SK-N-SH treated with all-trans-retinoic acid at 6 μM for 48 hours (cell line): ENCODE measurements at regions not wholly inside any gene's neighbourhood (a gene's known extent, or its start where the extent isn't known, plus 50 kb on each side); places are given as distances from the start of the nearest gene placed in this dataset.

Experiments
- ATAC-seq: fragments of 200-7000 bp; cut with Tn5 transposase; 3 replicates; pipeline ENCODE4 v1.9.1; 2020; ENCODE audit warnings: mild to moderate bottlenecking, moderate library complexity
- ARNTL ChIP-seq: fragments of 450-650 bp; formaldehyde crosslinking; IDR thresholded peaks from 2 replicates; pipeline ENCODE4 v1.5.0; 2020; ENCODE audit warnings: low read depth, mild to moderate bottlenecking, moderate library complexity, borderline replicate concordance
- BACH2 ChIP-seq: fragments of 250-450 bp; sonication (Bioruptor Pico); IDR thresholded peaks from 2 replicates; pipeline ENCODE4 v1.9.0; 2021; ENCODE audit warnings: mild to moderate bottlenecking, borderline replicate concordance
- CSDC2 ChIP-seq: fragments of 250-450 bp; sonication (Bioruptor Pico); IDR thresholded peaks from 2 replicates; pipeline ENCODE4 v1.5.0; 2020; ENCODE audit warnings: mild to moderate bottlenecking, moderate library complexity
- ESRRG ChIP-seq: fragments of 250-450 bp; sonication (Bioruptor Pico); IDR thresholded peaks from 2 replicates; pipeline ENCODE4 v1.6.1; 2021; ENCODE audit warnings: mild to moderate bottlenecking
- GLIS3 ChIP-seq: fragments of 250-450 bp; sonication (Bioruptor Pico); IDR thresholded peaks from 2 replicates; pipeline ENCODE4 v1.5.0; 2020; ENCODE audit warnings: mild to moderate bottlenecking, moderate library complexity
- ISL1 ChIP-seq: fragments of 250-450 bp; sonication (Bioruptor Pico); IDR thresholded peaks from 2 replicates; pipeline ENCODE4 v2.1.2; 2022; ENCODE audit warnings: mild to moderate bottlenecking, moderate library complexity
- OSR1 ChIP-seq: fragments of 250-450 bp; sonication (Bioruptor Pico); IDR thresholded peaks from 2 replicates; pipeline ENCODE4 v1.8.0; 2022; ENCODE audit warnings: moderate library complexity, mild to moderate bottlenecking, inconsistent platforms
- PPARA ChIP-seq: fragments of 250-450 bp; sonication (Bioruptor Pico); IDR thresholded peaks from 2 replicates; pipeline ENCODE4 v1.5.0; 2020; ENCODE audit warnings: mild to moderate bottlenecking, borderline replicate concordance
- RARB ChIP-seq: fragments of 250-450 bp; sonication (Bioruptor Pico); IDR thresholded peaks from 2 replicates; pipeline ENCODE4 v1.8.0; 2021; ENCODE audit warnings: mild to moderate bottlenecking, moderate library complexity
- SNAI2 ChIP-seq: fragments of 250-450 bp; sonication (Bioruptor Pico); IDR thresholded peaks from 2 replicates; pipeline ENCODE4 v1.5.0; 2020; ENCODE audit warnings: mild to moderate bottlenecking, moderate library complexity
- TCF4 ChIP-seq: fragments of 250-450 bp; sonication (Bioruptor Pico); IDR thresholded peaks from 2 replicates; pipeline ENCODE4 v1.8.0; 2021; ENCODE audit warnings: mild to moderate bottlenecking, moderate library complexity, borderline replicate concordance
- TOX ChIP-seq: fragments of 250-450 bp; sonication (Bioruptor Pico); IDR thresholded peaks from 2 replicates; pipeline ENCODE4 v1.8.0; 2021; ENCODE audit warnings: mild to moderate bottlenecking, moderate library complexity, borderline replicate concordance
- ZC3H10 ChIP-seq: fragments of 250-450 bp; sonication (Bioruptor Pico); IDR thresholded peaks from 2 replicates; pipeline ENCODE4 v1.5.1; 2021; ENCODE audit warnings: mild to moderate bottlenecking, moderate library complexity
- ZFP3 ChIP-seq: fragments of 250-450 bp; sonication (Bioruptor Pico); IDR thresholded peaks from 2 replicates; pipeline ENCODE4 v1.5.0; 2020; ENCODE audit warnings: mild to moderate bottlenecking, moderate library complexity
- ZFP30 ChIP-seq: fragments of 450-650 bp; formaldehyde crosslinking; IDR thresholded peaks from 2 replicates; pipeline ENCODE4 v1.5.0; 2022; ENCODE audit warnings: mild to moderate bottlenecking, moderate library complexity
- ZNF70 ChIP-seq: fragments of 450-650 bp; formaldehyde crosslinking; IDR thresholded peaks from 2 replicates; pipeline ENCODE4 v1.5.0; 2020; ENCODE audit warnings: mild to moderate bottlenecking, moderate library complexity
- ZNF8 ChIP-seq: fragments of 450-650 bp; formaldehyde crosslinking; IDR thresholded peaks from 2 replicates; pipeline ENCODE4 v1.5.0; 2020; ENCODE audit warnings: mild to moderate bottlenecking, moderate library complexity
- TF ChIP-seq, protein P1 (sequence below): fragments of 250-450 bp; sonication (Bioruptor Pico); IDR thresholded peaks from 2 replicates; pipeline ENCODE4 v1.5.1; 2020; ENCODE audit warnings: low read depth, mild to moderate bottlenecking, moderate library complexity
- TF ChIP-seq, protein P2 (sequence below): fragments of 250-450 bp; sonication (Bioruptor Pico); IDR thresholded peaks from 2 replicates; pipeline ENCODE4 v1.5.0; 2020; ENCODE audit warnings: mild to moderate bottlenecking, moderate library complexity
- TF ChIP-seq, protein P3 (sequence below): fragments of 250-450 bp; sonication (Bioruptor Pico); IDR thresholded peaks from 2 replicates; pipeline ENCODE4 v1.8.0; 2020; ENCODE audit warnings: mild to moderate bottlenecking, moderate library complexity, borderline replicate concordance
- TF ChIP-seq, protein P4 (sequence below): fragments of 250-450 bp; sonication (Bioruptor Pico); IDR thresholded peaks from 2 replicates; pipeline ENCODE4 v1.5.1; 2021; ENCODE audit warnings: mild to moderate bottlenecking, moderate library complexity
- TF ChIP-seq, protein P5 (sequence below): fragments of 250-450 bp; sonication (Bioruptor Pico); IDR thresholded peaks from 2 replicates; pipeline ENCODE4 v1.8.0; 2021; ENCODE audit warnings: low read depth, mild to moderate bottlenecking, moderate library complexity, borderline replicate concordance

DNA sequence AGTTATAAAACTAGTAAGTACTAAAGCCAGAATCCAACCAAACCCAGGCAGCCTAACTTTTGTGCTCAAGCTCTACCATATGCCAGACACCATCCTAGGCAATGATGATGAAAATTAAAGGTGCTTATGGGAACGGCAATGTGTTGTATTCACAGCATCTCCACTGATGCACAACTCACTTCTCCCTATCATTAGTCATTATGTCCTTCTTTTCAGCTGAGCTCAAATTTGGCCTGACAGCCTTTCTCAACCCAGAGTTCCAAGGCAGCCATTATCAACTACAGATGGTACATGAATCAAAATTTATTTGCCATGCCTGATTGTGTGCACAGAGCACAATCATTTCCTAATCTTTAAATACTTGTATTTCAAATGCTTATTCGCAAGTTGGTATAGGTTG, 121.6 kb upstream of the TNPO1 start:
- TF ChIP-seq BACH2 (CRISPR knock-in tag) (no peak), RARB (CRISPR knock-in tag) (no peak), TOX (CRISPR knock-in tag) (no peak)
- TF ChIP-seq, all 23 proteins: peak for 0
- no peak for ATAC-seq

DNA sequence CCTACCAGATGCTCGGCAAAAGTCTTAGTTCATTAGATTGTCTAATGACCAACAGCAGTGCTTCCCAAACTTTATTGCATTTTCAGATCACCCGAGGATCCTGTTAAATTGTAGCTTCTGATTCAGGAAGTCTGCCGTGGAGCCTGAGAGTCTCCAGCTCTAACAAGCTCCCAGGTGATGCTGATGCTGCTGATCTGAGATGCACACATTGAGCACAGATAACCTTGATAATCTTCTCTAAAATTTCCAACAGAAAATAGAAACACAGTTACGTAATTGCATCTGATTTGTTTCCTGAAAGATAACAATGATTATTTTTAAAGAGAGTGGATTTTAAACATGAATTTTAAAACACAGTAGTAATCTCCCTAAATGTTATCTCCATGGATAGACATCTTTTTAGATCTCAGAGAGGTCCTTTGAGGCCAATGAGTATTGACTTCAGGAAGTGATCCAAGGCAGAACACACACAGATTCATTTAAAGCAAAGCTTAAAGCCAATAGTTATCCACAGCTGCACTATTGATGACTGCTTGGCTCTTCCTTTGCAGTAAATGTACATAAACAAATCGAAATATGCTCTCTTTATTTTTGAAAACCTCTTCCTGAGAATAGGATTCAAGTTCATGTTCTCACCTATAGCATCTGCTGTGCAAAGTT, 122.8 kb upstream of the TNPO1 start:
- no peak for ATAC-seq
- TF ChIP-seq, protein P1, sequence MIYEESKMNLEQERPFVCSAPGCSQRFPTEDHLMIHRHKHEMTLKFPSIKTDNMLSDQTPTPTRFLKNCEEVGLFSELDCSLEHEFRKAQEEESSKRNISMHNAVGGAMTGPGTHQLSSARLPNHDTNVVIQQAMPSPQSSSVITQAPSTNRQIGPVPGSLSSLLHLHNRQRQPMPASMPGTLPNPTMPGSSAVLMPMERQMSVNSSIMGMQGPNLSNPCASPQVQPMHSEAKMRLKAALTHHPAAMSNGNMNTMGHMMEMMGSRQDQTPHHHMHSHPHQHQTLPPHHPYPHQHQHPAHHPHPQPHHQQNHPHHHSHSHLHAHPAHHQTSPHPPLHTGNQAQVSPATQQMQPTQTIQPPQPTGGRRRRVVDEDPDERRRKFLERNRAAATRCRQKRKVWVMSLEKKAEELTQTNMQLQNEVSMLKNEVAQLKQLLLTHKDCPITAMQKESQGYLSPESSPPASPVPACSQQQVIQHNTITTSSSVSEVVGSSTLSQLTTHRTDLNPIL (CRISPR knock-in tag) = no peak
- TF ChIP-seq ARNTL (CRISPR knock-in tag) (no peak), TOX (CRISPR knock-in tag) (no peak), PPARA (CRISPR knock-in tag) (no peak), ZFP30 (no peak), ZFP3 (no peak), ZNF8 (CRISPR knock-in tag) (no peak), CSDC2 (CRISPR knock-in tag) (no peak), ZNF70 (CRISPR knock-in tag) (no peak), ESRRG (no peak), ISL1 (CRISPR knock-in tag) (no peak), BACH2 (CRISPR knock-in tag) (no peak), OSR1 (CRISPR knock-in tag) (no peak), SNAI2 (CRISPR knock-in tag) (no peak), TCF4 (CRISPR knock-in tag) (no peak)
- TF ChIP-seq, protein P2, sequence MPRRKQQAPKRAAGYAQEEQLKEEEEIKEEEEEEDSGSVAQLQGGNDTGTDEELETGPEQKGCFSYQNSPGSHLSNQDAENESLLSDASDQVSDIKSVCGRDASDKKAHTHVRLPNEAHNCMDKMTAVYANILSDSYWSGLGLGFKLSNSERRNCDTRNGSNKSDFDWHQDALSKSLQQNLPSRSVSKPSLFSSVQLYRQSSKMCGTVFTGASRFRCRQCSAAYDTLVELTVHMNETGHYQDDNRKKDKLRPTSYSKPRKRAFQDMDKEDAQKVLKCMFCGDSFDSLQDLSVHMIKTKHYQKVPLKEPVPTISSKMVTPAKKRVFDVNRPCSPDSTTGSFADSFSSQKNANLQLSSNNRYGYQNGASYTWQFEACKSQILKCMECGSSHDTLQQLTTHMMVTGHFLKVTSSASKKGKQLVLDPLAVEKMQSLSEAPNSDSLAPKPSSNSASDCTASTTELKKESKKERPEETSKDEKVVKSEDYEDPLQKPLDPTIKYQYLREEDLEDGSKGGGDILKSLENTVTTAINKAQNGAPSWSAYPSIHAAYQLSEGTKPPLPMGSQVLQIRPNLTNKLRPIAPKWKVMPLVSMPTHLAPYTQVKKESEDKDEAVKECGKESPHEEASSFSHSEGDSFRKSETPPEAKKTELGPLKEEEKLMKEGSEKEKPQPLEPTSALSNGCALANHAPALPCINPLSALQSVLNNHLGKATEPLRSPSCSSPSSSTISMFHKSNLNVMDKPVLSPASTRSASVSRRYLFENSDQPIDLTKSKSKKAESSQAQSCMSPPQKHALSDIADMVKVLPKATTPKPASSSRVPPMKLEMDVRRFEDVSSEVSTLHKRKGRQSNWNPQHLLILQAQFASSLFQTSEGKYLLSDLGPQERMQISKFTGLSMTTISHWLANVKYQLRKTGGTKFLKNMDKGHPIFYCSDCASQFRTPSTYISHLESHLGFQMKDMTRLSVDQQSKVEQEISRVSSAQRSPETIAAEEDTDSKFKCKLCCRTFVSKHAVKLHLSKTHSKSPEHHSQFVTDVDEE = no peak
- TF ChIP-seq, protein P3, sequence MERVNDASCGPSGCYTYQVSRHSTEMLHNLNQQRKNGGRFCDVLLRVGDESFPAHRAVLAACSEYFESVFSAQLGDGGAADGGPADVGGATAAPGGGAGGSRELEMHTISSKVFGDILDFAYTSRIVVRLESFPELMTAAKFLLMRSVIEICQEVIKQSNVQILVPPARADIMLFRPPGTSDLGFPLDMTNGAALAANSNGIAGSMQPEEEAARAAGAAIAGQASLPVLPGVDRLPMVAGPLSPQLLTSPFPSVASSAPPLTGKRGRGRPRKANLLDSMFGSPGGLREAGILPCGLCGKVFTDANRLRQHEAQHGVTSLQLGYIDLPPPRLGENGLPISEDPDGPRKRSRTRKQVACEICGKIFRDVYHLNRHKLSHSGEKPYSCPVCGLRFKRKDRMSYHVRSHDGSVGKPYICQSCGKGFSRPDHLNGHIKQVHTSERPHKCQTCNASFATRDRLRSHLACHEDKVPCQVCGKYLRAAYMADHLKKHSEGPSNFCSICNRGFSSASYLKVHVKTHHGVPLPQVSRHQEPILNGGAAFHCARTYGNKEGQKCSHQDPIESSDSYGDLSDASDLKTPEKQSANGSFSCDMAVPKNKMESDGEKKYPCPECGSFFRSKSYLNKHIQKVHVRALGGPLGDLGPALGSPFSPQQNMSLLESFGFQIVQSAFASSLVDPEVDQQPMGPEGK = no peak
- TF ChIP-seq, protein P4, sequence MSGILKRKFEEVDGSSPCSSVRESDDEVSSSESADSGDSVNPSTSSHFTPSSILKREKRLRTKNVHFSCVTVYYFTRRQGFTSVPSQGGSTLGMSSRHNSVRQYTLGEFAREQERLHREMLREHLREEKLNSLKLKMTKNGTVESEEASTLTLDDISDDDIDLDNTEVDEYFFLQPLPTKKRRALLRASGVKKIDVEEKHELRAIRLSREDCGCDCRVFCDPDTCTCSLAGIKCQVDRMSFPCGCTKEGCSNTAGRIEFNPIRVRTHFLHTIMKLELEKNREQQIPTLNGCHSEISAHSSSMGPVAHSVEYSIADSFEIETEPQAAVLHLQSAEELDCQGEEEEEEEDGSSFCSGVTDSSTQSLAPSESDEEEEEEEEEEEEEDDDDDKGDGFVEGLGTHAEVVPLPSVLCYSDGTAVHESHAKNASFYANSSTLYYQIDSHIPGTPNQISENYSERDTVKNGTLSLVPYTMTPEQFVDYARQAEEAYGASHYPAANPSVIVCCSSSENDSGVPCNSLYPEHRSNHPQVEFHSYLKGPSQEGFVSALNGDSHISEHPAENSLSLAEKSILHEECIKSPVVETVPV = no peak
- TF ChIP-seq, protein P5, sequence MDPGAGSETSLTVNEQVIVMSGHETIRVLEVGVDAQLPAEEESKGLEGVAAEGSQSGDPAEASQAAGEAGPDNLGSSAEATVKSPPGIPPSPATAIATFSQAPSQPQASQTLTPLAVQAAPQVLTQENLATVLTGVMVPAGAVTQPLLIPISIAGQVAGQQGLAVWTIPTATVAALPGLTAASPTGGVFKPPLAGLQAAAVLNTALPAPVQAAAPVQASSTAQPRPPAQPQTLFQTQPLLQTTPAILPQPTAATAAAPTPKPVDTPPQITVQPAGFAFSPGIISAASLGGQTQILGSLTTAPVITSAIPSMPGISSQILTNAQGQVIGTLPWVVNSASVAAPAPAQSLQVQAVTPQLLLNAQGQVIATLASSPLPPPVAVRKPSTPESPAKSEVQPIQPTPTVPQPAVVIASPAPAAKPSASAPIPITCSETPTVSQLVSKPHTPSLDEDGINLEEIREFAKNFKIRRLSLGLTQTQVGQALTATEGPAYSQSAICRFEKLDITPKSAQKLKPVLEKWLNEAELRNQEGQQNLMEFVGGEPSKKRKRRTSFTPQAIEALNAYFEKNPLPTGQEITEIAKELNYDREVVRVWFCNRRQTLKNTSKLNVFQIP = no peak
- TF ChIP-seq, all 23 proteins: peak for 0

DNA sequence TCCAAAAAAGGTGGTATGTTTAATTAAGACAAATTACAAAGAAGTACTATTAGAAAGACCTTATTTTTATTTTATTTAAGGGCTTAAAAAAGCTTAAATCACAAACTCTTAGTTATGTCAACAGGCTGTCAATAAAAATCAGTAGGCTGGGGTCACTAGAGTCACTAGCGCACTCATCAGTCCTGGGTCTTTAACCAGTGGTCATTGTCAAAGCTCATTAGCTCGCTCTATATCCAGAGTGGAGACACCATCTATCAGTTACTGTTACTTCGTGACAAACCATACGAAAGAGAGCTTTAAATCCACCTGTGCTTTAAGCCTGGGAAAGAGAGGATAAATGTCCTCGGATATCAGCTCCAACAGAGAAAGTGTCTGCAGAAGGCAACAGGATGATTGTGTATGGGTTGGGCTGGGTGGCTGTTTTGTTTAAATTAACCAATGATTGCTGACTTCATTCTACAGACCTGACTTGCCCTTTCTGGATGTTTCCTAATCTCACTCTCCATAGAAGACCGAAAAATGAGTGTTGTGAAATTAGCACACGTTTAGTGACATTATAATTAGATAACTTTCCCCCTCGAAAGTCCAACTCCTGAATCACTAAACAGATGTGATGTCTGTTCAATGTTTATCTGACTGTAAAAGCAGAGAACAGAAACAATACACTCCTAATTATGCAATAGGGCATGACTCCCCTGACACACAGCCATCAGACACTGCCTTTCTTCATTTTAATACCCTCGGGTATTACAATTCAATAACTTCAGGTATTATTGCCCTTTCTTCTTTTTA, 123.6 kb upstream of the TNPO1 start:
- ATAC-seq = peak; percentile 68
- peak; percentile 74 for TF ChIP-seq ISL1 (CRISPR knock-in tag)
- no peak for TF ChIP-seq OSR1 (CRISPR knock-in tag)
- TF ChIP-seq ZNF70 (CRISPR knock-in tag) = peak; percentile 36; the same call in 1 of the 2 replicates
- TF ChIP-seq PPARA (CRISPR knock-in tag) = no peak
- TF ChIP-seq CSDC2 (CRISPR knock-in tag) = no peak
- TF ChIP-seq, protein P2 = peak; percentile 89
- TF ChIP-seq RARB (CRISPR knock-in tag) = no peak
- no peak for TF ChIP-seq SNAI2 (CRISPR knock-in tag)
- TF ChIP-seq GLIS3 (CRISPR knock-in tag) = no peak
- 0 out of 2 replicates have a peak, but pooled peaks have one; percentile 10 for TF ChIP-seq ZNF8 (CRISPR knock-in tag)
- TF ChIP-seq ZFP3 = peak; percentile 47; the same call in 1 of the 2 replicates
- TF ChIP-seq TCF4 (CRISPR knock-in tag) = peak; percentile 92
- TF ChIP-seq ZC3H10 (CRISPR knock-in tag) = no peak
- TF ChIP-seq, protein P5 = no peak
